CD14-positive monocyte (primary cell): ENCODE measurements at regions not wholly inside any gene's neighbourhood (a gene's known extent, or its start where the extent isn't known, plus 50 kb on each side); places are given as distances from the start of the nearest gene placed in this dataset.

Source experiments
- DNase-seq, 3 donors: peaks; one replicate each; pipeline ENCODE4 v3.0.0-alpha.2; 2011 to 2022
- H2AFZ ChIP-seq: 2 replicates; pipeline ENCODE4 v1.6.0; 2012; ENCODE audit warnings: mild to moderate bottlenecking, low read depth, low read length, inconsistent platforms; ENCODE audit not compliant: insufficient read depth, poor library complexity, severe bottlenecking
- H3K27ac ChIP-seq, 2 donors: 1 replicate in 1 of 2; 2 replicates in 1 of 2; pipeline ENCODE4 v1.5.1; 2012 to 2013; ENCODE audit warnings: low read length in 2 of 2, control low read depth in 1 of 2, inconsistent platforms in 1 of 2, low read depth in 1 of 2, mild to moderate bottlenecking in 1 of 2
- H3K27me3 ChIP-seq, 2 donors: one replicate each; pipeline versions ENCODE4 v1.6.0 to v1.6.1; 2011 to 2013; ENCODE audit warnings: low read length in 2 of 2; ENCODE audit not compliant: control insufficient read depth in 2 of 2, insufficient read depth in 2 of 2
- H3K36me3 ChIP-seq, 2 donors: replicated peaks in 1 of 2; 1 replicate in 1 of 2; 2 replicates in 1 of 2; pipeline versions ENCODE4 v1.5.1 to v1.6.1; 2012 to 2013; ENCODE audit warnings: low read length in 2 of 2, control low read depth in 1 of 2, inconsistent platforms in 1 of 2, mild to moderate bottlenecking in 1 of 2; ENCODE audit not compliant: insufficient read depth in 2 of 2, control insufficient read depth in 1 of 2
- H3K4me1 ChIP-seq, 2 donors: 1 replicate in 1 of 2; 2 replicates in 1 of 2; pipeline versions ENCODE4 v1.5.1 to v1.6.1; 2012 to 2013; ENCODE audit warnings: low read length in 2 of 2, control low read depth in 1 of 2, inconsistent platforms in 1 of 2, mild to moderate bottlenecking in 1 of 2, moderate library complexity in 1 of 2; ENCODE audit not compliant: insufficient read depth in 2 of 2, control insufficient read depth in 1 of 2
- H3K4me2 ChIP-seq: replicated peaks from 2 replicates; pipeline ENCODE3; 2012; ENCODE audit warnings: low read length, moderate library complexity, mild to moderate bottlenecking; ENCODE audit not compliant: poor library complexity, severe bottlenecking; ENCODE audit errors: extremely low read depth
- H3K4me3 ChIP-seq, 3 experiments: fragments of 200-600 bp in 1 of 3; sonication (generic) in 1 of 3; replicated peaks in 1 of 3; 1 replicate in 2 of 3; 2 replicates in 1 of 3; pipeline ENCODE4 v1.5.1; 2011 to 2013; ENCODE audit warnings: low read length in 3 of 3, mild to moderate bottlenecking in 3 of 3, control low read depth in 2 of 3, low read depth in 2 of 3, inconsistent platforms in 1 of 3, moderate library complexity in 1 of 3
- H3K79me2 ChIP-seq: 2 replicates; pipeline ENCODE4 v1.6.0; 2012; ENCODE audit warnings: mild to moderate bottlenecking, control low read depth, inconsistent platforms, low read length, moderate library complexity; ENCODE audit not compliant: insufficient read depth
- H3K9ac ChIP-seq: 2 replicates; pipeline ENCODE4 v1.6.0; 2017; ENCODE audit warnings: low read length, mild to moderate bottlenecking; ENCODE audit not compliant: insufficient read depth, poor library complexity, severe bottlenecking
- H3K9me3 ChIP-seq, 2 donors: replicated peaks in 1 of 2; 1 replicate in 1 of 2; 2 replicates in 1 of 2; pipeline versions ENCODE4 v1.5.1 to v1.6.1; 2012 to 2013; ENCODE audit warnings: low read length in 2 of 2, control low read depth in 1 of 2; ENCODE audit not compliant: control insufficient read depth in 1 of 2, insufficient read depth in 1 of 2
- H4K20me1 ChIP-seq: 2 replicates; pipeline ENCODE4 v1.6.0; 2012; ENCODE audit warnings: mild to moderate bottlenecking, low read length, control low read depth, moderate library complexity; ENCODE audit not compliant: insufficient read depth
- H3K27ac Mint-ChIP-seq, 7 donors: one replicate each; pipeline ENCODE4 v1.8.0; 2020; ENCODE audit warnings: mild to moderate bottlenecking in 7 of 7, mixed read lengths in 7 of 7, moderate library complexity in 6 of 7, inconsistent platforms in 2 of 7
- H3K27me3 Mint-ChIP-seq, 3 donors: one replicate each; pipeline ENCODE4 v1.8.0; 2021 to 2022; ENCODE audit warnings: low read depth in 3 of 3, mild to moderate bottlenecking in 3 of 3, mixed read lengths in 3 of 3, moderate library complexity in 3 of 3, inconsistent platforms in 1 of 3
- H3K36me3 Mint-ChIP-seq, 2 donors: one replicate each; pipeline ENCODE4 v1.8.0; 2020; ENCODE audit warnings: mixed read lengths in 2 of 2, inconsistent platforms in 1 of 2, mild to moderate bottlenecking in 1 of 2
- H3K4me1 Mint-ChIP-seq: one replicate; pipeline ENCODE4 v1.8.0; 2020; ENCODE audit warnings: mild to moderate bottlenecking, mixed read lengths
- H3K4me3 Mint-ChIP-seq, 2 donors: one replicate each; pipeline ENCODE4 v1.8.0; 2020; ENCODE audit warnings: mild to moderate bottlenecking in 2 of 2, mixed read lengths in 2 of 2, moderate library complexity in 1 of 2
- H3K9me3 Mint-ChIP-seq, 7 donors: one replicate each; pipeline ENCODE4 v1.8.0; 2020 to 2022; ENCODE audit warnings: mixed read lengths in 7 of 7, mild to moderate bottlenecking in 6 of 7, moderate library complexity in 6 of 7, inconsistent platforms in 2 of 7
- CTCF ChIP-seq: fragments of 200-600 bp; IDR thresholded peaks from one replicate; pipeline ENCODE4 v1.8.0; 2022; ENCODE audit warnings: antibody characterized with exemption, mild to moderate bottlenecking
- whole genome bisulfite sequencing: methylation state at CpG from one replicate; pipeline ENCODE4 v1.1.5; 2013; ENCODE audit warnings: missing lambda C conversion rate; ENCODE audit not compliant: insufficient coverage; 5-methylcytosine and 5-hydroxymethylcytosine counted together
- intact Hi-C, 2 donors: fragments of 100-400 bp; cut with micrococcal nuclease; formaldehyde crosslinking; loops; one replicate each; pipeline versions ENCODE4 v1.15.0 to v1.15.1; 2023

- no peak overlapping the region for H3K27ac ChIP-seq
- no peaks in the 10 kb centered on the region for H3K79me2 ChIP-seq
- no peak overlapping the region for H3K9ac ChIP-seq
- peaks cover 37 to 41% of the 10 kb centered on the region in 2 donors for H3K9me3 ChIP-seq
- no peaks in the 10 kb centered on the region for H4K20me1 ChIP-seq
- no peaks in the 10 kb centered on the region for H3K4me1 ChIP-seq
- intact Hi-C loops = no loop called here
- no peak for DNase-seq
- Mint-ChIP-seq H3K27ac (no peak overlapping the region), H3K4me3 (no peak overlapping the region), H3K27me3 (no peaks in the 10 kb centered on the region), H3K36me3 (no peaks in the 10 kb centered on the region), H3K4me1 (no peaks in the 10 kb centered on the region), H3K9me3 (peaks cover 7 to 23% (median 13%) of the 10 kb centered on the region in 7 donors)
- H3K4me3 ChIP-seq = no peak overlapping the region
- TF ChIP-seq CTCF = no peak
- no peak overlapping the region for H2AFZ ChIP-seq
- H3K36me3 ChIP-seq = no peaks in the 10 kb centered on the region
- no peak overlapping the region for H3K4me2 ChIP-seq
- no peaks in the 10 kb centered on the region for H3K27me3 ChIP-seq
- WGBS = 77% methylated on average over 5 of the region's 6 CpGs
These were observed 127.4 kb downstream of the C6orf118 start for GRCh38 chr6:165181951-165182414.

GRCh38 chr6:165178056-165178455 is 131.3 kb downstream of the C6orf118 start:
- Histone ChIP-seq H3K27me3 (no peaks in the 10 kb centered on the region), H3K4me3 (no peak overlapping the region), H3K4me2 (no peak overlapping the region), H3K9me3 (peaks cover 18 to 34% of the 10 kb centered on the region in 2 donors), H3K36me3 (no peaks in the 10 kb centered on the region), H3K9ac (no peak overlapping the region), H3K79me2 (no peaks in the 10 kb centered on the region), H2AFZ (no peak overlapping the region), H3K27ac (no peak overlapping the region), H4K20me1 (no peaks in the 10 kb centered on the region), H3K4me1 (no peaks in the 10 kb centered on the region)
- TF ChIP-seq CTCF = no peak
- no peak overlapping the region for H3K4me3 Mint-ChIP-seq
- H3K9me3 Mint-ChIP-seq = peaks cover 2 to 18% (median 7%) of the 10 kb centered on the region in 7 donors
- H3K27me3 Mint-ChIP-seq = no peaks in the 10 kb centered on the region
- H3K36me3 Mint-ChIP-seq = no peaks in the 10 kb centered on the region
- 75% methylated on average over 1 of the region's 1 CpG for WGBS
- DNase-seq = no peak
- H3K4me1 Mint-ChIP-seq = no peaks in the 10 kb centered on the region
- no peak overlapping the region for H3K27ac Mint-ChIP-seq
- intact Hi-C loops = no loop called here
